H9 (cell line): ENCODE measurements at regions not wholly inside any gene's neighbourhood (a gene's known extent, or its start where the extent isn't known, plus 50 kb on each side); places are given as distances from the start of the nearest gene placed in this dataset.

Source experiments
- DNase-seq: peaks from one replicate; pipeline ENCODE4 v3.0.0-alpha.2; 2017
- H2AFZ ChIP-seq: one replicate; pipeline ENCODE4 v1.6.1; 2013; ENCODE audit warnings: mild to moderate bottlenecking, low read length, control low read depth, moderate library complexity
- H2AK5ac ChIP-seq: 2 replicates; pipeline ENCODE4 v1.6.1; 2013; ENCODE audit warnings: low read length, control low read depth, mixed read lengths; ENCODE audit not compliant: insufficient read length
- H2BK120ac ChIP-seq: one replicate; pipeline ENCODE4 v1.6.1; 2013; ENCODE audit warnings: low read depth, mild to moderate bottlenecking, low read length, control low read depth, inconsistent platforms; ENCODE audit not compliant: poor library complexity, severe bottlenecking
- H2BK12ac ChIP-seq: 2 replicates; pipeline ENCODE4 v1.6.1; 2013; ENCODE audit warnings: low read length, control low read depth, mixed read lengths, low read depth; ENCODE audit not compliant: insufficient read length
- H2BK15ac ChIP-seq: 2 replicates; pipeline ENCODE4 v1.6.1; 2013; ENCODE audit warnings: low read depth, low read length, control low read depth
- H2BK20ac ChIP-seq: one replicate; pipeline ENCODE4 v1.6.1; 2013; ENCODE audit warnings: low read depth, mild to moderate bottlenecking, low read length, control low read depth, inconsistent platforms; ENCODE audit not compliant: poor library complexity, severe bottlenecking
- H2BK5ac ChIP-seq: 2 replicates; pipeline ENCODE4 v1.6.1; 2013; ENCODE audit warnings: low read length, control low read depth, mixed read lengths; ENCODE audit not compliant: insufficient read length
- H3K14ac ChIP-seq: 2 replicates; pipeline ENCODE4 v1.6.1; 2013; ENCODE audit warnings: low read length, control low read depth; ENCODE audit not compliant: insufficient read depth
- H3K18ac ChIP-seq: 2 replicates; pipeline ENCODE4 v1.6.1; 2013; ENCODE audit warnings: low read depth, mild to moderate bottlenecking, mixed read lengths, low read length, control low read depth; ENCODE audit not compliant: insufficient read length
- H3K23ac ChIP-seq: 2 replicates; pipeline ENCODE4 v1.6.1; 2013; ENCODE audit warnings: low read length, control low read depth, mixed read lengths, low read depth; ENCODE audit not compliant: insufficient read length
- H3K23me2 ChIP-seq: 2 replicates; pipeline ENCODE4 v1.6.1; 2013; ENCODE audit warnings: low read depth, mild to moderate bottlenecking, mixed read lengths, low read length, control low read depth; ENCODE audit not compliant: insufficient read length, poor library complexity, severe bottlenecking
- H3K27ac ChIP-seq: 2 replicates; pipeline ENCODE4 v1.5.1; 2013; ENCODE audit warnings: low read length, control low read depth, mixed read lengths, low read depth; ENCODE audit not compliant: insufficient read length
- H3K27me3 ChIP-seq: 2 replicates; pipeline ENCODE4 v1.6.1; 2013; ENCODE audit warnings: low read length, control low read depth, inconsistent platforms; ENCODE audit not compliant: insufficient read depth
- H3K4ac ChIP-seq: 2 replicates; pipeline ENCODE4 v1.6.1; 2013; ENCODE audit warnings: low read depth, mild to moderate bottlenecking, control low read depth, inconsistent platforms, low read length, moderate library complexity
- H3K4me1 ChIP-seq: 2 replicates; pipeline ENCODE4 v1.6.1; 2013; ENCODE audit warnings: low read length, control low read depth, inconsistent platforms; ENCODE audit not compliant: insufficient read depth
- H3K4me2 ChIP-seq: 2 replicates; pipeline ENCODE4 v1.6.1; 2013; ENCODE audit warnings: low read length, control low read depth, mixed read lengths; ENCODE audit not compliant: insufficient read length, insufficient read depth
- H3K56ac ChIP-seq: 2 replicates; pipeline ENCODE4 v1.6.1; 2013; ENCODE audit warnings: low read depth, mild to moderate bottlenecking, mixed read lengths, low read length, control low read depth; ENCODE audit not compliant: insufficient read length
- H3K79me1 ChIP-seq: 2 replicates; pipeline ENCODE4 v1.6.1; 2013; ENCODE audit warnings: low read depth, mild to moderate bottlenecking, moderate library complexity, low read length, control low read depth, inconsistent platforms; ENCODE audit not compliant: insufficient read depth, poor library complexity, severe bottlenecking
- H3K79me2 ChIP-seq: 2 replicates; pipeline ENCODE4 v1.6.1; 2013; ENCODE audit warnings: low read length, control low read depth, inconsistent platforms; ENCODE audit not compliant: insufficient read depth
- H3K9ac ChIP-seq: 2 replicates; pipeline ENCODE4 v1.6.1; 2013; ENCODE audit warnings: low read length, control low read depth, mixed read lengths; ENCODE audit not compliant: insufficient read length; ENCODE audit errors: extremely low read depth
- H3K9me3 ChIP-seq: one replicate; pipeline ENCODE4 v1.6.1; 2013; ENCODE audit warnings: low read depth, low read length, inconsistent platforms; ENCODE audit not compliant: control insufficient read depth
- H3T11ph ChIP-seq: one replicate; pipeline ENCODE4 v1.6.1; 2013; ENCODE audit warnings: mild to moderate bottlenecking, low read length, control low read depth, inconsistent platforms
- H4K20me1 ChIP-seq: one replicate; pipeline ENCODE4 v1.6.1; 2013; ENCODE audit not compliant: control insufficient read depth, insufficient read length, insufficient read depth
- H4K5ac ChIP-seq: 2 replicates; pipeline ENCODE4 v1.6.1; 2013; ENCODE audit warnings: low read depth, mild to moderate bottlenecking, mixed read lengths, low read length, control low read depth; ENCODE audit not compliant: insufficient read length
- H4K8ac ChIP-seq: replicated peaks from 2 replicates; pipeline ENCODE4 v1.6.1; 2013; ENCODE audit warnings: low read length, control low read depth, mixed read lengths, low read depth; ENCODE audit not compliant: insufficient read length
- H4K91ac ChIP-seq: 2 replicates; pipeline ENCODE4 v1.6.1; 2013; ENCODE audit warnings: low read depth, mild to moderate bottlenecking, moderate library complexity, mixed read lengths, low read length, control low read depth; ENCODE audit not compliant: insufficient read length
- H3K27ac Mint-ChIP-seq, 3 experiments: 2 replicates in 2 of 3; 3 replicates in 1 of 3; pipeline ENCODE4 v1.8.0; 2020 to 2021; ENCODE audit warnings: mixed read lengths in 3 of 3, mild to moderate bottlenecking in 1 of 3, moderate library complexity in 1 of 3
- H3K27me3 Mint-ChIP-seq: 2 replicates; pipeline ENCODE4 v1.8.0; 2021; ENCODE audit warnings: low read depth, mild to moderate bottlenecking, moderate library complexity, mixed read lengths
- H3K36me3 Mint-ChIP-seq, 3 experiments: 2 replicates in 2 of 3; 3 replicates in 1 of 3; pipeline ENCODE4 v1.8.0; 2020 to 2021; ENCODE audit warnings: low read depth in 3 of 3, mixed read lengths in 3 of 3; ENCODE audit not compliant: insufficient read depth in 1 of 3
- H3K4me1 Mint-ChIP-seq, 2 experiments: 2 replicates each; pipeline ENCODE4 v1.8.0; 2020; ENCODE audit warnings: mixed read lengths in 2 of 2
- H3K4me3 Mint-ChIP-seq, 2 experiments: 2 replicates in 1 of 2; 3 replicates in 1 of 2; pipeline ENCODE4 v1.8.0; 2020 to 2021; ENCODE audit warnings: mild to moderate bottlenecking in 2 of 2, mixed read lengths in 2 of 2, moderate library complexity in 1 of 2
- H3K9me3 Mint-ChIP-seq, 2 experiments: 2 replicates in 1 of 2; 3 replicates in 1 of 2; pipeline ENCODE4 v1.8.0; 2020; ENCODE audit warnings: mild to moderate bottlenecking in 2 of 2, mixed read lengths in 2 of 2, moderate library complexity in 1 of 2
- CTCF ChIP-seq: fragments of 200-600 bp; sonication (generic); conservative IDR thresholded peaks from 3 replicates; pipeline ENCODE4 v1.8.0; 2021; ENCODE audit warnings: antibody characterized with exemption, mild to moderate bottlenecking
- WGBS: extraction: QIAGEN DNeasy Blood & Tissue Kit; methylation state at CpG from one replicate; pipeline ENCODE4 v1.1.7; 2013; ENCODE audit warnings: missing lambda C conversion rate, low lambda C conversion rate, mixed read lengths; ENCODE audit not compliant: insufficient read length; ENCODE audit errors: extremely low coverage; 5-methylcytosine and 5-hydroxymethylcytosine counted together

GRCh38 chr4:30181918-30182317, 538.3 kb upstream of the PCDH7 start:
- H4K5ac ChIP-seq: no peak overlapping the region
- H2AFZ ChIP-seq: no peak overlapping the region
- no peak overlapping the region for H3K4ac ChIP-seq
- H4K91ac ChIP-seq: no peak overlapping the region
- H3K9ac ChIP-seq: no peak overlapping the region
- no peak overlapping the region for H2BK5ac ChIP-seq
- H3K9me3 ChIP-seq: no peaks in the 10 kb centered on the region
- no peaks in the 10 kb centered on the region for H3K23me2 ChIP-seq
- TF ChIP-seq CTCF: no peak
- H4K20me1 ChIP-seq: no peaks in the 10 kb centered on the region
- WGBS: no CpG with 5 or more reads among the region's 2 CpGs
- no peak overlapping the region for H2BK15ac ChIP-seq
- no peaks in the 10 kb centered on the region for H3K79me1 ChIP-seq
- no peaks in the 10 kb centered on the region for H3K4me1 Mint-ChIP-seq
- H3K9me3 Mint-ChIP-seq: no peaks in the 10 kb centered on the region
- H3K27me3 ChIP-seq: no peaks in the 10 kb centered on the region
- H3K4me1 ChIP-seq: no peaks in the 10 kb centered on the region
- no peak overlapping the region for H3K23ac ChIP-seq
- no peak overlapping the region for H2BK120ac ChIP-seq
- H3K27ac ChIP-seq: no peak overlapping the region
- H3T11ph ChIP-seq: no peak overlapping the region
- H3K14ac ChIP-seq: no peak overlapping the region
- H3K4me3 Mint-ChIP-seq: no peak overlapping the region
- no peak overlapping the region for H2AK5ac ChIP-seq
- H3K79me2 ChIP-seq: no peaks in the 10 kb centered on the region
- no peaks in the 10 kb centered on the region for H3K27me3 Mint-ChIP-seq
- no peak overlapping the region for H2BK12ac ChIP-seq
- no peak overlapping the region for H3K18ac ChIP-seq
- no peaks in the 10 kb centered on the region; a peak in 1 of 7 replicates for H3K36me3 Mint-ChIP-seq
- no peak overlapping the region for H3K27ac Mint-ChIP-seq
- H4K8ac ChIP-seq: no peak overlapping the region
- no peak overlapping the region for H2BK20ac ChIP-seq
- H3K56ac ChIP-seq: no peak overlapping the region
- no peak overlapping the region for H3K4me2 ChIP-seq
- DNase-seq: no peak
